WTC11 (cell line): ENCODE measurements at regions not wholly inside any gene's neighbourhood (a gene's known extent, or its start where the extent isn't known, plus 50 kb on each side); places are given as distances from the start of the nearest gene placed in this dataset.

Experiments used
- ATAC-seq: fragments of 200-7000 bp; cut with Tn5 transposase; 2 replicates; pipeline ENCODE4 v1.10.0; 2021; ENCODE audit warnings: mild to moderate bottlenecking, moderate library complexity
- CTCF ChIA-PET: fragments of 300-600 bp; sonication (Branson Sonifier 250); formaldehyde crosslinking; loops from one replicate; lab custom pipeline; 2021; ENCODE audit warnings: antibody characterized with exemption; lab: Charles Lee
- POLR2A ChIA-PET: fragments of 350-600 bp; sonication (Branson Sonifier 250); formaldehyde crosslinking; loops from one replicate; lab custom pipeline; 2021; ENCODE audit warnings: antibody characterized with exemption; lab: Charles Lee
- DNase-seq: peaks from one replicate; pipeline ENCODE4 v3.0.0; 2021; ENCODE audit warnings: low spot score
- H3K27ac Mint-ChIP-seq: 2 replicates; pipeline ENCODE4 v1.8.0; 2021; ENCODE audit warnings: mixed read lengths
- H3K27me3 Mint-ChIP-seq: 2 replicates; pipeline ENCODE4 v1.8.0; 2021; ENCODE audit warnings: low read depth, mild to moderate bottlenecking, moderate library complexity, mixed read lengths
- H3K36me3 Mint-ChIP-seq: 2 replicates; pipeline ENCODE4 v1.8.0; 2021; ENCODE audit warnings: mixed read lengths
- H3K4me1 Mint-ChIP-seq: 2 replicates; pipeline ENCODE4 v1.8.0; 2022; ENCODE audit warnings: mixed read lengths
- H3K4me3 Mint-ChIP-seq: 2 replicates; pipeline ENCODE4 v1.8.0; 2021; ENCODE audit warnings: mild to moderate bottlenecking, moderate library complexity, mixed read lengths
- H3K9me3 Mint-ChIP-seq: 2 replicates; pipeline ENCODE4 v1.8.0; 2021; ENCODE audit warnings: mixed read lengths
- CBFB ChIP-seq: sonication (generic); formaldehyde crosslinking; IDR thresholded peaks from 2 replicates; pipeline ENCODE4 v1.8.1; 2022; ENCODE audit warnings: mild to moderate bottlenecking, low read depth, missing genetic modification reagents
- E2F4 ChIP-seq: sonication (generic); formaldehyde crosslinking; IDR thresholded peaks from 2 replicates; pipeline ENCODE4 v1.8.1; 2022; ENCODE audit warnings: low read depth, mild to moderate bottlenecking, moderate library complexity, missing genetic modification reagents, borderline replicate concordance
- E2F5 ChIP-seq: sonication (generic); formaldehyde crosslinking; IDR thresholded peaks from 2 replicates; pipeline ENCODE4 v1.8.1; 2022; ENCODE audit warnings: mild to moderate bottlenecking, moderate library complexity, missing genetic modification reagents
- ERG ChIP-seq: fragments of 250-450 bp; sonication (Bioruptor Pico); IDR thresholded peaks from 2 replicates; pipeline ENCODE4 v1.8.0; 2021; ENCODE audit warnings: mild to moderate bottlenecking
- FOXJ3 ChIP-seq: sonication (generic); formaldehyde crosslinking; IDR thresholded peaks from 2 replicates; pipeline ENCODE4 v1.9.0; 2021; ENCODE audit warnings: missing genetic modification reagents, mild to moderate bottlenecking, borderline replicate concordance
- FOXP4 ChIP-seq: sonication (generic); formaldehyde crosslinking; IDR thresholded peaks from 2 replicates; pipeline ENCODE4 v1.8.0; 2022; ENCODE audit warnings: mild to moderate bottlenecking, missing genetic modification reagents
- GTF2I ChIP-seq: fragments of 250-450 bp; sonication (Bioruptor Pico); conservative IDR thresholded peaks from 2 replicates; pipeline ENCODE4 v1.4.0; 2021; ENCODE audit warnings: mild to moderate bottlenecking
- NFE2L1 ChIP-seq: sonication (generic); formaldehyde crosslinking; IDR thresholded peaks from 2 replicates; pipeline ENCODE4 v1.8.1; 2023; ENCODE audit warnings: missing genetic modification reagents
- NR1H2 ChIP-seq: sonication (generic); formaldehyde crosslinking; IDR thresholded peaks from 2 replicates; pipeline ENCODE4 v1.9.0; 2021; ENCODE audit warnings: mild to moderate bottlenecking, moderate library complexity, missing genetic modification reagents
- PRDM15 ChIP-seq: sonication (generic); formaldehyde crosslinking; IDR thresholded peaks from 2 replicates; pipeline ENCODE4 v1.8.0; 2022; ENCODE audit warnings: missing genetic modification reagents
- RORB ChIP-seq: fragments of 250-450 bp; sonication (Bioruptor Pico); IDR thresholded peaks from 2 replicates; pipeline ENCODE4 v1.9.0; 2021; ENCODE audit warnings: mild to moderate bottlenecking
- SMAD3 ChIP-seq: sonication (generic); formaldehyde crosslinking; IDR thresholded peaks from 2 replicates; pipeline ENCODE4 v1.8.0; 2022; ENCODE audit warnings: missing genetic modification reagents, mild to moderate bottlenecking, borderline replicate concordance
- STAT6 ChIP-seq: sonication (generic); formaldehyde crosslinking; conservative IDR thresholded peaks from 2 replicates; pipeline ENCODE4 v1.8.1; 2023; ENCODE audit warnings: mild to moderate bottlenecking, low read depth, missing genetic modification reagents, moderate library complexity
- ZMAT4 ChIP-seq: fragments of 250-450 bp; sonication (Bioruptor Pico); IDR thresholded peaks from 2 replicates; pipeline ENCODE4 v1.9.0; 2021; ENCODE audit warnings: mild to moderate bottlenecking
- ZNF263 ChIP-seq: sonication (generic); formaldehyde crosslinking; IDR thresholded peaks from 2 replicates; pipeline ENCODE4 v1.8.1; 2022; ENCODE audit warnings: low read depth, mild to moderate bottlenecking, moderate library complexity, missing genetic modification reagents
- ZNF416 ChIP-seq: fragments of 250-450 bp; sonication (Bioruptor Pico); IDR thresholded peaks from 2 replicates; pipeline ENCODE4 v1.9.0; 2021; ENCODE audit warnings: mild to moderate bottlenecking, inconsistent platforms
- ZNF512 ChIP-seq: sonication (generic); formaldehyde crosslinking; IDR thresholded peaks from 2 replicates; pipeline ENCODE4 v1.8.1; 2022; ENCODE audit warnings: missing genetic modification reagents, borderline replicate concordance

- no peak for DNase-seq
- H3K4me3 Mint-ChIP-seq: no peak overlapping the region
- TF ChIP-seq ERG (CRISPR knock-in tag) (no peak), STAT6 (CRISPR knock-in tag) (no peak), CBFB (CRISPR knock-in tag) (no peak), E2F4 (CRISPR knock-in tag) (no peak), PRDM15 (CRISPR knock-in tag) (no peak), NR1H2 (CRISPR knock-in tag) (no peak), ZNF263 (CRISPR knock-in tag) (no peak), SMAD3 (CRISPR knock-in tag) (no peak)
- ChIA-PET CTCF (interaction anchor here (1.0 kb wide), 1 partner anchor 12 kb away, joined by 4 read pairs; no protein-coding TSS in a partner anchor), POLR2A (interaction anchor here (0.5 to 0.6 kb wide), 2 partner anchors 26 to 90 kb away, joined by 4 read pairs; no protein-coding TSS in a partner anchor)
- ATAC-seq: no peak
- H3K36me3 Mint-ChIP-seq: no peaks in the 10 kb centered on the region
- H3K4me1 Mint-ChIP-seq: peaks cover 32% of the 10 kb centered on the region
- no peaks in the 10 kb centered on the region for H3K9me3 Mint-ChIP-seq
- H3K27me3 Mint-ChIP-seq: peaks cover 15% of the 10 kb centered on the region
- no peak overlapping the region for H3K27ac Mint-ChIP-seq
Observed at GRCh38 chr22:49446145-49446758, 381.4 kb downstream of the BRD1 start.

- Mint-ChIP-seq H3K27ac (no peak overlapping the region), H3K36me3 (no peaks in the 10 kb centered on the region), H3K4me3 (no peak overlapping the region), H3K27me3 (peaks cover 15% of the 10 kb centered on the region), H3K9me3 (no peaks in the 10 kb centered on the region), H3K4me1 (peaks cover 17% of the 10 kb centered on the region)
- ChIA-PET CTCF (no interaction called here), POLR2A (no interaction called here)
- ATAC-seq (no peak), DNase-seq (no peak)
- TF ChIP-seq ZNF416 (CRISPR knock-in tag) (no peak), FOXP4 (CRISPR knock-in tag) (no peak), ZMAT4 (no peak), FOXJ3 (no peak), RORB (CRISPR knock-in tag) (no peak), STAT6 (CRISPR knock-in tag) (no peak), E2F5 (CRISPR knock-in tag) (no peak), GTF2I (CRISPR knock-in tag) (no peak), ZNF512 (CRISPR knock-in tag) (no peak), NFE2L1 (CRISPR knock-in tag) (no peak)
Observed at GRCh38 chr22:49444781-49445180, 382.9 kb downstream of the BRD1 start.
